OCI-LY7 (cell line): ENCODE measurements at regions not wholly inside any gene's neighbourhood (a gene's known extent, or its start where the extent isn't known, plus 50 kb on each side); places are given as distances from the start of the nearest gene placed in this dataset.
A peak's percentile ranks its signal among the peaks of the same experiment; 100 is the strongest.

ENCODE experiments used
- BruUV-seq: library from RNA; stranded (reverse); fragments of 400-500 nt; replicated peaks from 2 replicates; lab custom pipeline; 2021; lab: Mats Ljungman, UMichigan
- CTCF ChIA-PET: fragments of 300-600 bp; sonication (Branson Sonifier 250); formaldehyde crosslinking; loops from one replicate; lab custom pipeline; 2022; ENCODE audit warnings: antibody characterized with exemption; ENCODE audit not compliant: unreplicated experiment; lab: Charles Lee
- POLR2A ChIA-PET: fragments of 300-600 bp; sonication (Branson Sonifier 250); formaldehyde crosslinking; loops from one replicate; lab custom pipeline; 2022; ENCODE audit warnings: antibody characterized with exemption; lab: Charles Lee
- DNase-seq: peaks from one replicate; pipeline ENCODE4 v3.0.0-alpha.2; 2015; ENCODE audit warnings: low spot score
- H2AFZ ChIP-seq: fragments of 200-600 bp; sonication (generic), shearing (Covaris generic); 2 replicates; pipeline ENCODE4 v1.6.1; 2014; ENCODE audit warnings: mild to moderate bottlenecking, antibody characterized with exemption, low read length, moderate library complexity
- H3K27ac ChIP-seq: fragments of 200-600 bp; sonication (generic); 2 replicates; pipeline ENCODE4 v1.5.1; 2014; ENCODE audit warnings: mixed run types, low read depth, mild to moderate bottlenecking, moderate library complexity, low read length, inconsistent platforms; ENCODE audit not compliant: poor library complexity, severe bottlenecking
- H3K36me3 ChIP-seq: fragments of 200-600 bp; sonication (generic); 2 replicates; pipeline ENCODE4 v1.6.1; 2014; ENCODE audit warnings: mild to moderate bottlenecking, antibody characterized with exemption, low read length, moderate library complexity, mixed read lengths; ENCODE audit not compliant: insufficient read depth
- H3K4me1 ChIP-seq: fragments of 200-600 bp; sonication (generic); 2 replicates; pipeline ENCODE4 v1.5.1; 2014; ENCODE audit warnings: mild to moderate bottlenecking, low read length; ENCODE audit not compliant: insufficient read depth, poor library complexity, severe bottlenecking
- H3K4me2 ChIP-seq: fragments of 200-600 bp; sonication (generic); 2 replicates; pipeline ENCODE4 v1.6.1; 2014; ENCODE audit warnings: mild to moderate bottlenecking, low read length
- H3K4me3 ChIP-seq: fragments of 200-600 bp; sonication (generic); 2 replicates; pipeline ENCODE4 v1.5.1; 2014; ENCODE audit warnings: mild to moderate bottlenecking, low read depth, low read length; ENCODE audit not compliant: poor library complexity, severe bottlenecking
- H3K79me2 ChIP-seq: fragments of 200-600 bp; sonication (generic); 2 replicates; pipeline ENCODE4 v1.6.1; 2016; ENCODE audit warnings: low read depth, mild to moderate bottlenecking, low read length, moderate library complexity, mixed read lengths; ENCODE audit not compliant: insufficient read depth
- H3K9me2 ChIP-seq: fragments of 200-600 bp; sonication (generic); 2 replicates; pipeline ENCODE4 v1.6.1; 2016; ENCODE audit warnings: mild to moderate bottlenecking, low read length, mixed read lengths; ENCODE audit not compliant: insufficient read depth
- H3K9me3 ChIP-seq: fragments of 200-600 bp; sonication (generic); 2 replicates; pipeline ENCODE4 v1.6.1; 2014; ENCODE audit warnings: mild to moderate bottlenecking, mixed run types, low read length, mixed read lengths
- H4K20me1 ChIP-seq: fragments of 200-600 bp; sonication (generic); 2 replicates; pipeline ENCODE4 v1.6.1; 2014; ENCODE audit warnings: mild to moderate bottlenecking, antibody characterized with exemption, low read length, moderate library complexity, mixed read lengths; ENCODE audit not compliant: insufficient read depth
- CTCF ChIP-seq: fragments of 200-600 bp; sonication (generic); conservative IDR thresholded peaks from 2 replicates; pipeline ENCODE4 v1.5.1; 2014; ENCODE audit warnings: mild to moderate bottlenecking, antibody characterized with exemption, low read length, moderate library complexity, mixed read lengths
- EZH2phosphoT487 ChIP-seq: fragments of 200-600 bp; sonication (generic); IDR thresholded peaks from 2 replicates; pipeline ENCODE4 v1.6.1; 2018; ENCODE audit warnings: low read depth, borderline replicate concordance, mild to moderate bottlenecking, mixed run types, antibody characterized with exemption, low read length, moderate library complexity, mixed read lengths
- intact Hi-C: fragments of 100-400 bp; cut with micrococcal nuclease; formaldehyde crosslinking; loops from one replicate; pipeline ENCODE4 v1.10.0; 2022; ENCODE audit not compliant: unreplicated experiment

DNA sequence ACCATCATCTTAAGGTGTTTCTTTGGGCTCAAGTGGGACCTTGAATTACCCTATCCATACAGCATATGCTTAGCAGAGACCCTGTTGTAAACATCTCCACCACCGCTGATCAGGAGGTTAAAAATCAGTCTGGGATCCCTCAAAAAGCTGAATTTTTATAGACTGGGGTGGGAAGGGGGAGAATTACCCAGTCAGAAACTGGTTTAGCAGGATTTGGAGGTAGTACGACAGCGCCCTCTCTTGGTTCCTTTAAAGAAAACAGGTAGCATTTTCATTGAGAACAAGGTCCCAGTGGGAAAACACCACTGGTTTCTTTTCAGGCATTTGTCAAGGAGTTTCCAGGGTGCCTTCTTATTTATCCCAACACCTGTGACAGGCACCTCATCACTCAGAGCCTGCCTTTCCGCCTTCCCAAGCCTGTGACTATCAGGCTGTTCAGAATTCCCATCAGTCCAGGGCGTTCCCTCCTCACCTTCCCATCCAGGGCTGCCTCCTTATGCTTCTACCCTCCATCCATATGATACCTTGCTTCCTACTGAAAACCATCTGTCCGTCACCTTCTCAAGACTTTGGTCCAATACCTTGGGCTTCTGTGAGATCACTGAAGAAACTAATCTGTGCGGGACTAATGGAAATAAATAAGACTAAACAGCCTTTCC is 203.8 kb upstream of the RAI14 start:
- BruUV-seq: no TSS peak
- no peak overlapping the region for H2AFZ ChIP-seq
- no peaks in the 10 kb centered on the region for H3K9me3 ChIP-seq
- no peak overlapping the region for H3K4me3 ChIP-seq
- H3K4me1 ChIP-seq: no peaks in the 10 kb centered on the region
- ChIA-PET POLR2A (no interaction called here), CTCF (no interaction called here)
- TF ChIP-seq CTCF (0 out of 2 replicates have a peak, but pooled peaks have one; percentile 14), EZH2phosphoT487 (no peak)
- no peaks in the 10 kb centered on the region for H3K9me2 ChIP-seq
- intact Hi-C loops: no loop called here
- no peaks in the 10 kb centered on the region for H3K79me2 ChIP-seq
- H3K36me3 ChIP-seq: no peaks in the 10 kb centered on the region
- no peak for DNase-seq
- H3K27ac ChIP-seq: no peak overlapping the region
- H4K20me1 ChIP-seq: no peaks in the 10 kb centered on the region
- H3K4me2 ChIP-seq: no peak overlapping the region

- Histone ChIP-seq H2AFZ (no peak overlapping the region), H4K20me1 (no peaks in the 10 kb centered on the region), H3K9me3 (no peaks in the 10 kb centered on the region), H3K79me2 (no peaks in the 10 kb centered on the region), H3K4me2 (no peak overlapping the region), H3K9me2 (no peaks in the 10 kb centered on the region), H3K27ac (no peak overlapping the region), H3K4me1 (no peaks in the 10 kb centered on the region), H3K4me3 (no peak overlapping the region), H3K36me3 (no peaks in the 10 kb centered on the region)
- no TSS peak for BruUV-seq
- TF ChIP-seq CTCF (no peak), EZH2phosphoT487 (no peak)
- ChIA-PET CTCF (no interaction called here), POLR2A (no interaction called here)
- no peak for DNase-seq
- intact Hi-C loops: no loop called here
Observed at GRCh38 chr5:34455098-34455497, 201.0 kb upstream of the RAI14 start.

- CTCF ChIA-PET: no interaction called here
- TF ChIP-seq CTCF: no peak
- Histone ChIP-seq H2AFZ (no peak overlapping the region), H4K20me1 (no peaks in the 10 kb centered on the region), H3K4me2 (no peak overlapping the region), H3K79me2 (no peaks in the 10 kb centered on the region), H3K27ac (no peak overlapping the region), H3K4me3 (no peak overlapping the region), H3K36me3 (no peaks in the 10 kb centered on the region), H3K4me1 (no peaks in the 10 kb centered on the region), H3K9me2 (no peaks in the 10 kb centered on the region), H3K9me3 (no peaks in the 10 kb centered on the region)
- peak; percentile 37 for DNase-seq
- BruUV-seq: no TSS peak
- intact Hi-C loops: no loop called here
- POLR2A ChIA-PET: interaction anchor here (0.6 kb wide), 1 partner anchor 8 kb away, joined by 3 read pairs; no protein-coding TSS in a partner anchor
Observed at GRCh38 chr5:34459908-34460307, 196.2 kb upstream of the RAI14 start.
